HG03175 (cell line): ENCODE measurements at regions not wholly inside any gene's neighbourhood (a gene's known extent, or its start where the extent isn't known, plus 50 kb on each side); places are given as distances from the start of the nearest gene placed in this dataset.

Source experiments
- ATAC-seq: cut with Tn5 transposase; IDR thresholded peaks from one replicate; pipeline ENCODE4 v1.9.1; 2021; ENCODE audit warnings: mild to moderate bottlenecking, moderate library complexity; ENCODE audit not compliant: unreplicated experiment

- no peak for ATAC-seq
These were observed 395.4 kb downstream of the SAMD5 start for GRCh38 chr6:147903931-147904330.

DNA sequence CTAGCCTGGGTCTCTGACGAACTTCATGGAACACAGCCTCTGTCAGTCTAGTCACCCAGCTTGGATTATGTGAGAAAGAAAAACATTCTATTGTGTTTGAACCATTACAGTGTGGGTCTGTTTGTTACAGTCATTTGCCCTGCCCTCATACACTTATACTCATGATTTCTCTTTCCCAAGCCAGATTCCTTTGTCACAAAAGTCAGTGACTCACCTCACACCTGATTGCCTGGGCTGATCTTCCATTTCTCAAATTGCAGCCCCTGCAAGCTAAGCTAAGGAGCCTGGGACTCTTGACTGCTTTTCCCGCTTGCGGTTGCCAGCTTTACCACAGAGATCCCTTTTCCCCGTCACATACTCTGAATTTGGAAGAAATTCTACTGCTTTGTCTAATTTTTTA, 395.9 kb downstream of the SAMD5 start:
- ATAC-seq = no peak

DNA sequence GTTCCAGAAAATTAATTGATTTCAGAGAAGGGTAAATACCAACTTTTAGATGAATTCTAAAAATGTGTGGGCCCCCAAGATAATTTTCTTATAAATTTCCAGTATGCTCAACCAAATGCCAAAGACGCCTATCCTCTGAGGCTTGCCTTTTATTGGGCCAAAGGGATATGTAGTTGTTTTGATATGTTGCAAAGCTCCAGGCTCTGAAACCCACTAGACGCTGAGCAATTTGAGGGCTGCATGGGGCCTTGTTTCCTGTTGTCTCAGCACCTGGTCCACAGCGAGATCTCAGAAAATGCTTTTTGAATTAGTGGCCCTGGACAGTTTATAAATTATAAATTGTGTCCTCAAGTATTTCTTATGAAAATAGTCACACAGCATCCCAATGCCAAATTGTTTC, 397.2 kb downstream of the SAMD5 start:
- ATAC-seq = no peak

- no peak for ATAC-seq
These were observed 397.9 kb downstream of the SAMD5 start for GRCh38 chr6:147906361-147906760.

GRCh38 chr6:147909640-147910039, 401.1 kb downstream of the SAMD5 start:
- no peak for ATAC-seq

- no peak for ATAC-seq
These were observed 401.8 kb downstream of the SAMD5 start for GRCh38 chr6:147910281-147910680.

GRCh38 chr6:147911057-147911456, 402.6 kb downstream of the SAMD5 start:
- ATAC-seq = no peak

DNA sequence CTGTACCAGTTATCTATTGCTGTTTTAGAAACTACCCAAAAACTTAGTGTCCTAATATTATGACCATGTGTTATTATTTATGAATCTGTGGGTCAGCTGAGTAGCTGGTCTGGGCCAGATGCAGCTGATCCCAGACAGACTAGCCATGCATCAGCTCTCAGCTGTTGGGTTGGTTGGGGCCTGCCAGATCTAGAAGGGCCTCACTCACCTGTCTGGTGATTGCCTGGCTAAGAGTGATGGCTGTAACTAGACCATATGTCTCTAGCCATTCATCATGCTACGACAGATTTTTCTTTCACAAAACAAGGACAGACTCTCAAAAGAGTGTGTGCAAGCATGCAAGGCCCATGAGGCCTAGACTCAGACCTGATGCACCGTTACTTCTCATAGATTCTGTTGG, 403.2 kb downstream of the SAMD5 start:
- no peak for ATAC-seq

- ATAC-seq = no peak
These were observed 414.3 kb downstream of the SAMD5 start for GRCh38 chr6:147922799-147923198.

- ATAC-seq = no peak
These were observed 416.1 kb downstream of the SAMD5 start for GRCh38 chr6:147924598-147924997.

GRCh38 chr6:147925826-147926225, 416.8 kb upstream of the SASH1 start:
- no peak for ATAC-seq

DNA sequence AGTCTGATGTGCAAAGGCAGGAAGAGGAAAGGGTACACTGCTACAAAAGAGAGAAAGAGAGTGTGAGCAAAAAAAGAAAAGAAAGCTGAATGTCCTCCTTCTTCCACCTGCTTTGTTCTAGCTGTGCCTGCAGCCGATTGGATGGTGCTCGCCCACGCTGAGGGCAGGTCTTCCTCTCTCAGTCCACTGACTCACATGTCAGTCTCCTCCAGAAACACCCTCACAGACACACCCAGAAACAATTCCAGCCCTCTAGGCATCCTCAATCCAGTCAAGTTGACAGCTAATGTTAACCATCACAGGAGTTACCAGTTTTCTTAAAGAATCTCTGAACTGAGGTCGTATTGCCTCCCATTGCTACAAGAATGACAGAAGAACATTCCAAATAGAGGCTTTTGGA, 411.9 kb upstream of the SASH1 start:
- ATAC-seq = no peak

- ATAC-seq = no peak
These were observed 409.4 kb upstream of the SASH1 start for GRCh38 chr6:147933224-147933623.

- no peak for ATAC-seq
These were observed 407.0 kb upstream of the SASH1 start for GRCh38 chr6:147935656-147936055.

DNA sequence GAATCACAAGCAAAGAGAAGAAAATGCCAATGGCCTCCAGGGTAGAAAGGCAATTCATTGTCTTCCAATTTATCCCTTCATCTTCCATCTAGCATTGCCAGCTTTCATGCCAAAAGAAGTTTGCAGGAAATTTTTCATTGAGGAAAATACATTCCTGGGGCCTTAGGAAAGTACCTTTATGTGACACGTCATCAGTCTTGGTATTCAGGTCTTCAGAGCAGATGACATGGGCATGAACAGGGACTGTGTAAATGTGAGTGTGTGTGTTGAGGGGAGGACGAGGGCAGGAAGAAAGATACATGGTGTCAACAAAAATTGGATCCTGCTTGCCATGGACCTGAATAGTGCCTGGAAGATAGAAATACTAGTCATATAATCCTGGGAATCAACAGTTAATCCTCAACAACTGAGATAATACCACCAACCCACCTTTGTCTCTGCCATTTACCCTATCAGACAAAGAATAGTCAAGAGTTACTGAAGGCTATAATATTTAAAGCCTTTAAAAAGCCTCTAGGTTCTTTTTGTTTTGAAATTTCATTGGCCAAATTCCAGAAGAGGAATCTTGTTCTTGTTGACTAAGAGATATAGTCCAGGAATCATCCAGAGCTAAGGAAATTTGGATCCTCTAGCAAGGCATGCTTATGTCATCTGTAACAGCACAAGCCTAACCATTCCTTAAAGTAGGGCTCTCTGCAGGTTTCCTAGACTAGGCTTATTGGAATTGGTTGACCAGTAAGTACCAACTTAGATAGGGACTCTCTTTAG, 405.8 kb upstream of the SASH1 start:
- no peak for ATAC-seq

DNA sequence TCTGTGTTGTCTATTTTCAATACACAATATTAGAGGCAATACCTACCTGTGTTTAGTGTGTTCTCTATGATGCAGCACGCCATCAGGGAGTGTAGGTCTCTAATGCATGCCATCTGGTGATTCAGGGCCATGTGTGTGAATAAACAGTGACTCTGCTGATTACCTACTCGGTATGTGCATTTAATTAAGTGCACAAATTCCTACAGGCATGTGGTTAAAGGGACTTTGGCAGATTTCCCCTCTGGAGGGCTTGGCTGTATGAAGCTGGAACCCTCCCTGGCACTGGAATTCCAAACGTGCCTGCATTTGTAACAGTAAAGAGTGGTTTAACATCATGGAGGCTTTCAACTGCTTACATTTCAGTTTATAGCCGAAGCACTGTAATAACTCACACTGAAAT, 401.5 kb upstream of the SASH1 start:
- ATAC-seq = no peak

DNA sequence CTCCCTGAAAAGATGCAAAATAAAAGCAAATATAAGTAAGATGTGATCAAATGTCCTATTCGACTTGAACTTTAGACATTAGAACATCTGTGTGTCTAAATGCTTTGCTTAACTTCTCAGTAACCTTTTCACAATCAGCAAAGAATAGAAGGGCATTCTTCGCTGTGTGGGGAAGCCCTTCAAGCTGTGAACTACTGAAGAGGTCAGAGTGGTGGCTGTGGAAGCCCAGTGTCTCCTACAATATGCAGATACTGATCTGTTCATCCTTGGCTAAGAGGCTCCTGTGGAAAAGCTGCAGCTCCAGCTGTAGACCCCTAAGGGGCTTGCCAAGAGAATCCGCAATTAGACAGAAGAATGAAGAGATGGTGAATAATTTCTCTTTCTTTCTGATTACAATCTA, 400.3 kb upstream of the SASH1 start:
- no peak for ATAC-seq

DNA sequence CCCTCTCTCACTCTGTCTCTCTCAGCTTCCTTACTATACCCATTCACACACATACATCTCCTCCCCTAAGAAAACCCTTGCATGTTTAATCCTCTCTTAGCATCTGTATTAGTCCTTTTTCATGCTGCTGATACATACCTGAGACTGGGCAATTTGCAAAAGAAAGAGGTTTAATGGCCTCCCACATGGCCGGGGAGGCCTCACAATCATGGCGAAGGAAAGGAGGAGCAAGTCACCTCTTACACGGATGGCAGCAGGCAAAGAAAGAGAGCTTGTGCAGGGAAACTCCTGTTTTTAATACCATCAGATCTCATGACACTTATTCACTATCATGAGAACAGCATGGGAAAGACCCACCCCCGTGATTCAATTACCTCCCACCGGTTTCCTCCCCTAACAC, 398.5 kb upstream of the SASH1 start:
- no peak for ATAC-seq

GRCh38 chr6:147947521-147947920, 395.1 kb upstream of the SASH1 start:
- no peak for ATAC-seq

DNA sequence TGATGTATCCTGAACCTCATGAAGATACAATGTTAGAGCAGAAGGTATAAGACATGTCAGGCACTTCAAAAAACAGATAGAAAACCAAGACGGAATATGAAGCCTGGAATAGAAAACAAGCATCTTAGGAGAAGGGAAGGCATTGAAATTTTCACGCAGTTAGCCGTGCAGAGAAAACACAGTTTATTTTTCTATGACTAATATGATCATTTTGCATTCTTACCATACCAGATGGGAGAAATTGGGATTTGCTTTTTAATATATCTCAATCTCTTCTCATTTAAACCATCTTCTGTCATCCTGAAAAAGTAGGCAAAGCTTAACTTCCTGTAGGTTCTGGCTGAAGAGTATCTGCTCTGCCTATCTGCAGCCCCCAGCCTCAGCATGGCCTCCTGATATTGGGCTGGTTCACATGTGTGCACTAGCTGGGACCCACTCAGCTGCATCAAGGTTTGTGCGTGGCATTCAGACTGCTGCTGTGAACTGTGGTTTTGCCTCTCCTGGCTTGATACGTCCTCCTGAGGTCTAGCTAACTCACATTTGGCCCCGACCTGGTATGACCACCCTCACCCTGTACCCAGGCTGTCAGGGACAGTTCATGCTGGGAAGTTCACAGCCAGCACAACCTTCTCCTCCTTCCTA, 392.5 kb upstream of the SASH1 start:
- ATAC-seq = no peak

DNA sequence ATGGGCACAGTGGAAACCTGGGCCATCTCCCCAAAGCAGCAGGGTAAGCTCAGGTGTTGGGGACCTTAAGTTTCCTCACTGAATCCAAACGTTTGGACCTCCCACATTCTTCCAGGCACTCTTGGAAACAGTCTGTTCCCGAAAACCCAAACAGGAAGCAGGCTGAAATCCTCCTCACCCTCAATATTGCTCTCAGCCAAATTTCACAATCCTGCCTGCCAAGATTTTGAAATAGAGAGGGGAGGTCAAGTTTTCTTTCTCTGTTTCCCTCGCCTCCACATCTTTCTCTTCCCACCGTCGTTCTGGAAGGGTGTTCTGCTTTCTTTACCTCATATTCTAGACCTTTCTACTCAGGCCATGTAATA, 392.0 kb upstream of the SASH1 start:
- ATAC-seq = no peak

DNA sequence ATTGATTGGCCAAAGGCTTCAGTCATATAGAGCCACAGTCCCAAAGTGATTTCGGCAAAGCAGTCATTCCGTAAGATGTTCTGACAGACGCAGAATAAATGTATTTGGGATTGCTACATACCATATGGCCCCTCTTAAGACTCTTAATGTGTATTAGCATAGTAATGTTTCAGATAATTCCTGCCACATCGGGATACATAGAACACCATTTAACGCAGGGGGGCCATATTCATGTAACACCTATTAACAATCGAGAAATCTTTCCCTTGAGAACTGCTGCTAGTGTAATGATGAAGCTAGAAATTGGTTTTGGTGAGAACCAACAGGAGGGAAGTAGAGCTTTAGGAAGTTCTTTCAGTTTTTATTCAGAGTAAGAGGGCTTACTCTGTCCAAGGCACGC, 390.9 kb upstream of the SASH1 start:
- no peak for ATAC-seq

- no peak for ATAC-seq
These were observed 387.7 kb upstream of the SASH1 start for GRCh38 chr6:147954938-147955337.
